ENCODE measurements at regions not wholly inside any gene's neighbourhood (a gene's known extent, or its start where the extent isn't known, plus 50 kb on each side); places are given as distances from the start of the nearest gene placed in this dataset.
"Not testable (repeated sequence)": the region's sequence is repeated elsewhere in the genome, so short reads cannot be mapped to it uniquely, and the experiment has no call there.

DNA sequence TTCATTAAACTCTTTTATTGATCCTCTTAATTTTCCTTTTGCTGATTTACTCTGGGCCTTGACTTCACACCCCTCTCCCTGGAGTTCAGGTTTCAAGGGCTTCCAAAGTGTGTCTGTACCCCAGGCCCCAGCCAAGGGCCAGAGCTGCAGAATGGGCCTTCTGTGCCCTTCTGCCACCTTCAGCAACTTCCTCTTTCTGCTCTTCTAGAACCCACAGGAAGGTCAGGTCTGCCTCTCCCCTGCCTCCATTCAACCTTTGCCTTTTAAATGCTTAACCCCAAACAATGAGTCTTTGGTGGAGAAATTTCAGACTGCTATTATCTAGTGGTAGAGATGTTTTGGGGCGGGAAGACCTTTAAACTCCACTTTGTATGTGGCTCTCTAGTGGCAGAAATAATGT lies 63.1 kb downstream of the TSN start:
- DNase-seq (ENCODE audit: extremely low spot score, insufficient read length, low read depth) (no peak), FAIRE-seq (no peak)

DNA sequence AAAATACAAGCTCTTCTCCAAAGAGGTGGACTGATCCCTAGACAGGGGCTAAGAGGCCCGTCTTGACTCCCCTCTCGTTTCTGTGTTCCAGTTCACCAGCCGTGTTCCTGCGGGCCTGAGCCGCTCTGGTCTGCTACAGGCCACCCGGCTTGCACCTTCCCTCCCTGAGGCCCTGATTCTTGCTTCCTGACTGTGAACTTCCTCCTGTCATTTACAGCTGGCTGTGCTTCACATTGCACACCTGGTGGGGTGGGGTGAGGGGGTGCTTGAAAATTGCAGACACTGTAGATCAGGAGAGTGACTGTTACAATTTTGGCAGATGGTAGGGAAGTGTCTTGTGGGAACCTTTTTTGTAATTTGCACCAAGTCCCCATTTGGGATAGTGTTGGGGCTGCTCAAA lies 64.4 kb downstream of the TSN start:
- FAIRE-seq = no peak
- no peak for DNase-seq (ENCODE audit: extremely low spot score, insufficient read length, low read depth)

DNA sequence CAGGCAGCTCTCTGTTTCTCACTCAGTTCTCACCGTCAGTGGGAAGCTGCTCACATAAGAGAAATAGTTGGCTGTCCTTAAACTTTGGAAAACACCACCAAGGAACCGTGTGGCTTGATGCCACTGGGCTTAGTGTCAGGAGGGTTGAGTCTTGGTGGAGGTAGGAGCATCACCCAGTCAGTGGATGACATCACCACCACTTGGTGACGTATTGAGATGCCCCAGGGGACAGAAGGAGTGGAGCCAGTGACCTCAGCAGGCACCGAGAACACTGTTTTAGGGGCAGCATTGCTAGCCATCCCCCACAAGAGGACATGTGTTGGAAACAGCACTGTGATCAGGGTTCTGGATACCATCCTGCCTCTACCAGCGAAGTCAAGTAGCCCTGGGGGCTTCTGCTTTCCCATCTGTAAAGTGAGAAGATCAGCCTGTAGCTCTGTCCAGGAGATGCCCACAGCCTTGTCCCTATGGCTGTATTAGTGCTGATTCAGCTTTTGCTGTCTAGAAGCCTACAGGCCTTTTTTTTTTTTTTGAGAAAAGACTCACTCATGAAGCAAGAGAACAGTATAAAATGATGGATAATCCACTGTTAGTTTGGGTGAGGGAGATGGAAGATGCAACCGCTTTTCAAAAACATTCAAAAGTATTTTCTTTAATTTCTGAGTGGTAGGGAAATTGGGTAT lies 66.2 kb downstream of the TSN start:
- FAIRE-seq (no peak), DNase-seq (ENCODE audit: extremely low spot score, insufficient read length, low read depth) (no peak)

DNA sequence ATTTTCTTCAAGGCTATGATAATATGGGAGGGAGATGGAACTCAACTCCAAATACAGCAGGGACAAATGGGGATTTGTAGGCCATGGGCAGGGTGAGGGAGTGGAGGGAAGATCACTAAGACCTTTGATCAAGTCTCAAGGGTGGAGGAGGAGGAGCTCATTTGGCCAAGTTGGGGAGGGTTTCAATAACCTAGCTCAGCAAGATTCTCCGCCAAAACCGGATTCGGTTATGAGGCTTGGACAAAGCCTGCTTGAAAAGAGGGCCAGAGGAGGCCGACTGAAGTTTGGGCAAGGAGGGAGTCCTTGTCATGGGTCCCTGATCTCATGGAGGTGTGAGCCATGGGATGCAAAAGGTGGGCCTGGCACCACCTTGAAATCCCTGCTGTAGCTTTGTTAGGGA lies 68.8 kb downstream of the TSN start:
- no peak for FAIRE-seq
- no peak for DNase-seq (ENCODE audit: extremely low spot score, insufficient read length, low read depth)

DNA sequence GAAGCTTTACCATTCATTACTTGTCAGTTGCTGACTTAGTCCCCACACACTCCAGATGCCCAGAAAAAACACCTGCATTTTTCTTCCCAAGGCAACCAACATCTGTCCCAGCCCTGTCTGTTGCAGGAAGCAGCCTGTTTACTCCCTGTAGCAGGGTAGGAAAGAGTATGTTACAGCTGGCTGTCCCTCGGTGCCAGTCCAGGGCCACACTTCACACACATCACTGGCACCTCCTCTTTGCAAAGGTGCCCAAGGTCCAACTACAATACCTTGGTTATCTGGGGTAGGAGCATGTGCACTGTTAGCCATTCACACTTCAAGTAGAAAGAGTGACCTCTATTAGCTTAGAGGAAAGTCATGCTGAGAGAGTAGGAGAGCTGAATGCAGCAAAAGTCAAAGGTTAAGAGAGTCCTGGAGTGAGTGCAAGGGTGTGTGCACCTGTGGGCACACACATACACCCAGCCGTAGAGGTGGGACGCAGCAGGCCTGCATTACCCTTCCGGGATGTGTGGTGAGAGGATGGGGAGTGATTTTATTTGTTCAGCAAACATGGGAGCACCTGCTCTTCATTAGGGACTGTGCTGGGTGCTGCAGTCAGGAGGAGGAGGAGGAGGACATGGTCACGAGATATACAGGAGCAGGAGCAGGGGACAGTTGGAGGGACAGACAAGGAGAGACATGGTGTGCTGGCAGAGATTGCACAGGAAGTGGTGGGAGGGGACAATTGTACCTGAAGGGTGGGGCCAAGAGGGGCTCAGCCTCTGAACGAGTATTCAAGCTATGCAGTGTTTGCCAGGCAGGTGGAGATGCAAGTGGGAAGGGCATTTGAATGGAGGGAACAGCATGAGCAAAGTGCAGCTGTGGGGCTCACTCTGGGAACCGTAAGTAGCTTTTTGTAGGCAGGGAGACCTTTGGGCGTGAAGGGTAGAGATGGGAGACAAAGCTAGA lies 69.8 kb downstream of the TSN start:
- DNase-seq (ENCODE audit: extremely low spot score, insufficient read length, low read depth) = no peak
- FAIRE-seq = no peak

DNA sequence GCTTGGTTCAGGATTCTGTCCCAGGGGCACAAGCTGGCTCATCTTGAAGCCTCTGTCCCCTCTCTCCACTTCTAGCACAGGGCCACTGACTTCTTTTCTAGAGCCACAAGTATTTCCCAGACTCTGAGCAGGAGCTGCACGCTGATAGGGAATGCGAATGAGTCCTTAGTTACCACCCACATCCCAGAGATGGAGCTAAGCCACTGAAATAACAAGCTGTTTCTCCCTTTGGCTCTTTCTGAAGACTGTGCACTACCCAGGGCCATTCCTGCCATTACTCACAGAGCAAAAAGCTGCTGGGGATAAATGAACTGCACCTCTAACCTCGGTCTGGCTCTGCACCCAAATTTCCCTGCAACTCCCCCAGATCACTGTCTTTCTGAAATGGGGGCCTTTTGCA lies 70.6 kb downstream of the TSN start:
- no peak for FAIRE-seq
- DNase-seq (ENCODE audit: extremely low spot score, insufficient read length, low read depth) = no peak

DNA sequence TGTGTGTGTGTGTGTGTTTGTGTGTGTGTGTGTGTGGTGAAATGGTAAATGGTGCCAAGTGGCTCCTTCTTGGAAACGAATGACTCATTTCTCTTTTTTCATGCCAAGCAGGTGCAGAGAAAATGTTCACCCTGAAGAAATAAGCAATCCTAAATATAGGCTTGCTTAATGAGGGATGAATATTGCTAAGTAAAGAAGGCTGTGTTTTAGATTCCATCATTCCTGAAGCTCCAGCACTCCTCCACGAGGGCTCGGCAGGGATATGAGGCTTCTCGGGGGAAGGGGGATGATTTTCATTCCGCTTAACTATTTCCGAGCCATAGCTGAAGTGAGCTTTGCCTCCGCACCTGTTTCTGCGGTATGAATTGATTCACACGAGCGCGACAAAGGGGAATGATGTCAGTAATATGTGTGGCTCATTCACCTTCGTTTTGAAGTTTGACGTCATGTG lies 72.9 kb downstream of the TSN start:
- FAIRE-seq = no peak
- DNase-seq (ENCODE audit: extremely low spot score, insufficient read length, low read depth) = no peak

DNA sequence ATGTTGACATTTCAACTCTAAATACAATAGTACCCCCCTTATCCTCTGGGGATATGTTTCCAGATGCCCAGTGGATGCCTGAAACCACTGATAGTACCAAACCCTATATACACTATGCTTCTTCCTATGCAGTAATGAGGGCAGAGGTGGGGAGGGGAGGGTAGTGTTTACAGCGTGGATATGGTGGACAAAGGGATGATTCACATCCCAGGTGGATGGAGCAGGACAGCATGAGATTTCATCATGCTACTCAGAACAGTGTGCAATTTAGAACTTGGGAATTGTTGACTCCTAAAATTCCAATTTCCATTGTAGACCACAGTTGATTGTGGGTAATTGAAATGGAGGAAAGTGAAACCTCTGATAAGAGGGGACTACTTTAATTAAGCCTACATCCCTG lies 75.4 kb downstream of the TSN start:
- DNase-seq (ENCODE audit: extremely low spot score, insufficient read length, low read depth) = no peak
- FAIRE-seq = no peak

DNA sequence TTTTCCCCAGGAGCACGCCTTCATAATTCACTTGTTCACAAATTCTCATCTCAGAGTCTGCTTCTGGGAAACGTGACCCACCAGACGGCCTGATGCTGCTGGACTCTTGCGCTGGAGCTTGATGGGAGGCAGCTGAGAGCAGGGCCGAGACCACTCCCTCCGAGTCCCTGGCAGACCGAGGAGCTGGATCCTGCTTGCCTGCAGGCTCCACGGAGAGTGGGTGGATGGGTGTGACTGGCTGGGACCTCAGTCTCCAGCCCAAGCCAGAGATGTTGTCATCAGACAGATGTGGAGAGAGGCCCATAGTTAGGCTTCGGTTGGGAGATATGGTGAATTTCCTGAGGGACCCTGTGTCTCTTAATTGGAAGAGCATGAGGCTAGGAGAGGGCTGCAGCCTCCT lies 76.4 kb downstream of the TSN start:
- FAIRE-seq = no peak

DNA sequence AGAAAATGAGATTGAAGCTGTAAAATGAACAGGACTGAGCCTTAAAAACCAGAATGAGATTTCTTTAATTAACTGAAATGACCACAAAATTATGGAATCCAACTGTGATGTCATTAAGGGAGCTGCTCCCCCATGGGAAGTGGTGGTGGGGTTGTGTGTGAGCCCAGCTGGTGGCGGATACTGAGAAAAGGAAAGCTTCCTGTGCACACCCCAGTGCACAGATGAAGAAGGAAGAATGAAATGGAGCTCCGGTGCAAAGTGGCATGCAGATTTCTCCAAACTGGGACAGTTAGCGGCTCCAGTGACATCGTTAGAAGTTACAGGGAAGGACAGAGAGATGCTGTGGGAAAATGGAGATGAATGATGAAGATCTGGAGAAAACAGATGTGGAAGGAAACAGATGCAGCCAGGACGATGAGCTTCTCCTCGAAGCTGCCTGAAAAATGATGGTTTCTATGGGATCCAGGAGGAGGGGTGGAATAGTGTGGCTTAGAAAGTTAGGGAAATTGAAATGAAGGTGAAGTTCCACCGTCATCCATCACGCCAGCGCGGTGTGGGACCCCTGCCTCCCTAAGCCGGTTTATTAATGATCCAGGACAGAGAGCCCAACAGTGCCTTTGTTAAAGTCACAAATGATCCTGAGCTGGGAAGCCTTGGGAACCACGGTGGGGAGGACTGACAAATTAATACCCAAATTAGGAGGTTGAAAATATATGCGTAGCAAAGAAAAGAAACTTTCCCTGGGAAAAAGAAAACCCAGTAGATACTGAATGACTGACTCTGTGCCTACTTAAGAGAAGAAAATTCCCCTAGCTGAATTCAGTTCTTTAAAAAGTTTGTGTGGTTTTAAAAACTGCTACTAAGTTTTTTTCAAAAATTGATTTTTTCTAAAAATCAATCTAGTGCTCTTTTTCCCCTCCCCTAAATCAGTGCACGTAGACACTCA lies 77.2 kb downstream of the TSN start:
- DNase-seq (ENCODE audit: extremely low spot score, insufficient read length, low read depth) (no peak), FAIRE-seq (peak; percentile 29)

More for the DNA sequence above, 76.4 kb downstream of the TSN start:
- DNase-seq (ENCODE audit: extremely low spot score, insufficient read length, low read depth) = no peak

DNA sequence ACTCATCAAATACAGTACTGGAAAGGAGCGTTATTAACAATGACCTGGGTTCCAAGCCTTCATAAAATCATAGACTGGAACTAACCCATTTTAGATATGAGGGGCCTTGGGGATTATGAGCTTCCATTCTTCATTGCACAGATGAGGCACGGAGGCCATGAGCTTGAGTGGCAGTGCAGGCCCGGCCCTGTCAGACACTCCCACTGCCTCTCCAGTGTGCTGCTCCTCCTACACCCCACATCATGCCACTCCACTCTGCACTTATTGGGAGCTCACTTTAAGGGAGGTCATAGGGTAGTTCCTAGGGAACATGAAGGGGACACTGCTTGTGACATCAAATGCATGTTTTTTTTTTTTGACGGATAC lies 77.9 kb downstream of the TSN start:
- FAIRE-seq (no peak), DNase-seq (ENCODE audit: extremely low spot score, insufficient read length, low read depth) (no peak)

DNA sequence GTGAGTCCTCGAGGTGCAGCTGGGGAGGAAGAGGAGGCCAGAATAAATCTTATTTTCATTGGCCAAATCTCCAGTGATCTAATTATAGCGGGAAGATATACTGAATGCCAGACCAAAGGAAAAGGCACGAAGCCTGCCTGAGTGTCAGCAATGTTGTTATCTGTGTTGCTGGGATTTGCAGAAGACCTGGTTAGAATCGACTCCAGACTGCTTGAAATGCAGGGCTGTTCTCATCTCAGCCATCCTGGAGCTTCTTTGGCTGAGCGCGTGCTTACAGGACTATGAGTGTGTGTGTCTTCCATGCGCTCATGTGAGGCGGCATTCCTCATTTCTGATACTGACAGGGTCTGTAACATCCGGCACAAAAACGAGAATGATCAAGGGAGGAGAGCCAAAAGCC lies 81.2 kb downstream of the TSN start:
- FAIRE-seq (no peak), DNase-seq (ENCODE audit: extremely low spot score, insufficient read length, low read depth) (no peak)

DNA sequence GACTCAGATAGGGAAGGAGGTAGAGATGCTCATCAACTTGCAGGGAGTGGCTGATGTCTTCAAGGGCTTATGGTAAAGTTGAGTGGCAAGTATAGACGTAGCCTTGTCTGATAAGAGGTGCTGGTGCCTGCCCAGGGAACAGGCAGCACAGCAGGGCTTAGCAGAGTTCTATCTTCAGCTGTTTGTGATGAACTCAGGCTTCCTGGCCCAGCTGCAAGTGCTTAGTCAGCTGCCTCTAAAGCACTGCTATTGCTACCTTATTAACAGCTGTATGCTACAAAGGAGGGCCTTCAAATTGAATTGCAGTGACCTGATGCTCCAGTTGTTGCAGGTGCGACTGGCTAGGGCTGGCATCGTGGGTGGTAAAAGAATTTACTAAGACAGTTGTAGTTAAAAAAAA lies 82.1 kb downstream of the TSN start:
- no peak for DNase-seq (ENCODE audit: extremely low spot score, insufficient read length, low read depth)
- no peak for FAIRE-seq

DNA sequence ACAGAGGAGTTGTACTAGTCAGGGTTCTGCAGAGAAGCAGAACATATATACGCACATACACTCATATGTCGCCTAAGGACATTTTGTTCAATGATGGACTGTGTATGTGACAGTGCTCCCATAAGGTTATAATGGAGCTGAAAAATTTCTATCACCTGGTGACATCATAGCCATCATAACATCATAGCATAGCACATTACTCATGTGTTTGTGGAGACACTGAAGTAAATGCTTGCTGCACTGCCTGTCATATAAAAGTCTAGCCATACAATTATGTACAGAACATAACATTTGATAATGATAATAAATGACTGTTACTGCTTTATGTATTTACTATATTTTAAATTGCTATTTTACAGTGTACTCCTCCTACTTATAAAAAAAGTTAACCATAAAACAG lies 83.1 kb downstream of the TSN start:
- DNase-seq (ENCODE audit: extremely low spot score, insufficient read length, low read depth) (no peak), FAIRE-seq (no peak)

DNA sequence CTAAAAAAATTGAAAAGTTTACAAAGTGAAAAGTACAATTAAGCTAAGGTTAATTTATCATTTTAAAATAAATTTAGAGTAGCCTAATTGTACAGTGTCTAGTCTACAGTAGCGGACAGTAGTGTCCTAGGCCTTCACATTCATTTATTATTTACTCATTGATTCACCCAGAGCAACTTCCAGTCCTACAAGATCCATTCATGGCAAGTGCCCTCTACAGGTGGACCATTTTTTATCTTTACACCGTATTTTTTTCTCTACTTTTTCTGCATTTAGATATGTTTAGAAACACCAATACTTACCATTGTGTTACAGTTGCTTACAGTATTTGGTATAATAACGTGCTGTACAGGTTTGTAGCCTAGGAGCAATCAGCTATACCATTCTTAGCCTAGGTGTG lies 84.1 kb downstream of the TSN start:
- DNase-seq (ENCODE audit: extremely low spot score, insufficient read length, low read depth) (no peak), FAIRE-seq (no peak)

DNA sequence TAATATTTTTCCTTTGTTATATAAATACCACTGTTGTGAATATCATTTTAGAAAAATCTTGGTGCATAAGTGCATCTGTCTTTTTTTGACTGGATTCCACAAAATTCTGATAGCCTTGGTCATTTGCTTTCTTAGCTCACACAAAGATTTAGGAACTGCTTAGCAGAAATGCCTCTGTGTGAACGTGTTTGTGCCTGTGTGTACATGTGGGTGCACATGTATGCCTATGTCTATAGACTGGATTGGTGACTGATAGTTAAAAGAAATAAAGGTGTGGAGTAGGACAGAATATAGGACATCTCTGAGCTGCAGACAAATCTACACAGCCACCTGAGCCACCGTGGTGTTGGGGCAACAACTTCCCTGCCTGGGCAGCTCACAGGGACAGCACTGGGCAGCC lies 93.8 kb downstream of the TSN start:
- DNase-seq (ENCODE audit: extremely low spot score, insufficient read length, low read depth) = no peak
- FAIRE-seq = no peak

DNA sequence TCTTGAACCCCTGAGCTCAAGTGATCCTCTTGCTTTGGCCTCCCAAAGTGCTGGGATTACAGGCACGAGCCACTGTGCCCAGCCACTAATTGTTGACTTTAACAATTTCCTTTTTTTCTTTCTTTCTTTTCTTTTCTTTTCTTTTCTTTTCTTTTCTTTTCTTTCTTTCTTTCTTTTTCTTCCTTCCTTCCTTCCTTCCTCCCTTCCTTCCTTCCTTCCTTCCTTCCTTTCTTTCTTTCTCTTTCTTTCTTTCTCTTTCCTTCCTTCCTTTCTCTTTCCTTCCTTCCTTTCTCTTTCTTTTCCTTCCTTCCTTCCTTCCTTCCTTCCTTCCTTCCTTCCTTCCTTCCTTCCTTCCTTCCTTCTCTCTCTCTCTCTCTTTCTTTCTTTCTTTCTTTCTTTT lies 97.7 kb downstream of the TSN start:
- DNase-seq (ENCODE audit: extremely low spot score, insufficient read length, low read depth); FAIRE-seq: not testable (repeated sequence)

DNA sequence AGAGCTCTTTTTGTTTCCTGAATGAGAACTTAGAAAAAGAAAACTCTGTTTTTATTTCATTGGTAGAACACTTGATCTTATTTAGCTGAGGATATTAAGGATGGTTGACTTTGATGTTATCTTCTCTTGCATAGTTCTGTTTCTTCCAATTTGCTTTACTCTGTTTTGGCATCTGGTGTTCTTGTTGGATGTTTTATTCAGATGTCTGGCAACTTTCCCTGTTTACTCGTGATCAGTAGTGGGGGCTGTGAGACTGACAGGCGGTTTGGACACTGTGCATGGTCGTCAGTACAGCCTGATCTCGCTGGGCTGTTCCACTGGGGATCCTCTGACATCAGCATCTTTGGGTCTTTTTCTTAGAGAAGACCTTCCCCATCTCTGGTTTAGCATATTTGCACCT lies 100.1 kb downstream of the TSN start:
- DNase-seq (ENCODE audit: extremely low spot score, insufficient read length, low read depth) (no peak), FAIRE-seq (no peak)

DNA sequence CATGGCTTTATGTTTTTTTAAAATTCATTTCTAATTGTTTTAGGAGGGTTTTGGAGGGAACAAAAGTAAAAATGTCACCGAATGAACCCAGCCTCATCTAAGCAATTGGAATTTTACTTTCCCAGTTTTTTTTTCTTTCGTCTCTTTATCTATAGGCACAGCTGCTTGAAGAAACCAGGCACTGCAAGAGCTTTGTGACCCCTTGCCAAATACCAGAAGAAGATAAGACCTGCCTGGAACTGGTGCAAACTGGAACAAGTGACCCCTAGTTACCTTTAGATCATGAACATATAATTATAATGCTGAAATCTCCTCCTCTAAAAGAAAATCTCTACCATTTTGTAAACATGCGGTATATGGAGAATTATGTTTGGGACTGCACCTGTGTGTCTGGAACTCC lies 100.9 kb downstream of the TSN start:
- no peak for DNase-seq (ENCODE audit: extremely low spot score, insufficient read length, low read depth)

DNA sequence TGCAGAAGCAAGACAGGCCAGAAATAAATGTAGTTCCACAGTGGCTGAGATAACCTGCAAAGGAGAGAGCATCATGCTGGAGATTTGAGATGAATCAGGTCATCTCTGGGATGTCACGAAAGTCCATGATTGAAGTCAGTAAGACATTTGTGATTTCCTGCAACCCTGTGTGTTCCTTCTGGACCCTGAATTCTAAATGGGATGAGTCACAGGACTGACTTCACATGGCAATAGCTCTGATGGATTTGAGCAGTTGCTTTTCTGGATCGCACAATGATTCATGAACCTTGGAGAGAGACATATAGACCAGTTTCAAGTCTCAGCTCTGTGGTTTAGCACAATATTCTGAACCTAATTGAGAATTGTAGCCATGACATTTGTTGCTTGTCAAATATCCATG lies 102.9 kb downstream of the TSN start:
- no peak for FAIRE-seq
- DNase-seq (ENCODE audit: extremely low spot score, insufficient read length, low read depth) = no peak

More for the DNA sequence above, 100.9 kb downstream of the TSN start:
- no peak for FAIRE-seq

Data from GM18507 (cell line).